HG02973 (cell line): ENCODE measurements at regions not wholly inside any gene's neighbourhood (a gene's known extent, or its start where the extent isn't known, plus 50 kb on each side); places are given as distances from the start of the nearest gene placed in this dataset.
"Not testable (repeated sequence)": the region's sequence is repeated elsewhere in the genome, so short reads cannot be mapped to it uniquely, and the experiment has no call there.

Source experiments
- ATAC-seq: cut with Tn5 transposase; IDR thresholded peaks from one replicate; pipeline ENCODE4 v1.9.1; 2021; ENCODE audit warnings: moderate library complexity; ENCODE audit not compliant: unreplicated experiment

GRCh38 chr11:127993281-127993680 is 594.1 kb downstream of the ETS1 start:
- no peak for ATAC-seq

GRCh38 chr11:127986073-127986472 is 601.3 kb downstream of the ETS1 start:
- ATAC-seq = no peak

- no peak for ATAC-seq
Observed at GRCh38 chr11:127972816-127973215, 614.5 kb downstream of the ETS1 start.

GRCh38 chr11:127971448-127971847 is 615.9 kb downstream of the ETS1 start:
- ATAC-seq = no peak

- ATAC-seq = no peak
Observed at GRCh38 chr11:127966821-127967220, 620.5 kb downstream of the ETS1 start.

- ATAC-seq = no peak
Observed at GRCh38 chr11:127965939-127966668, 621.3 kb downstream of the ETS1 start.

GRCh38 chr11:127962416-127962815 is 624.9 kb downstream of the ETS1 start:
- ATAC-seq = no peak

GRCh38 chr11:127950162-127950561 is 637.2 kb downstream of the ETS1 start:
- ATAC-seq = no peak

- ATAC-seq = no peak
Observed at GRCh38 chr11:127943763-127944162, 643.6 kb downstream of the ETS1 start.

- ATAC-seq = no peak
Observed at GRCh38 chr11:127943152-127943551, 644.2 kb downstream of the ETS1 start.

- ATAC-seq = not testable (repeated sequence)
Observed at GRCh38 chr11:127941554-127941953, 645.8 kb downstream of the ETS1 start.

- ATAC-seq = no peak
Observed at GRCh38 chr11:127939000-127939399, 648.4 kb downstream of the ETS1 start.

- ATAC-seq = no peak
Observed at GRCh38 chr11:127935081-127935480, 652.3 kb downstream of the ETS1 start.

- not testable (repeated sequence) for ATAC-seq
Observed at GRCh38 chr11:127933961-127934360, 653.4 kb downstream of the ETS1 start.

- ATAC-seq = no peak
Observed at GRCh38 chr11:127931803-127932202, 655.6 kb downstream of the ETS1 start.

GRCh38 chr11:127926721-127927120 is 660.6 kb downstream of the ETS1 start:
- ATAC-seq = no peak

GRCh38 chr11:127925475-127925874 is 661.9 kb downstream of the ETS1 start:
- no peak for ATAC-seq

GRCh38 chr11:127919206-127920000 is 668.0 kb downstream of the ETS1 start:
- no peak for ATAC-seq

- ATAC-seq = no peak
Observed at GRCh38 chr11:127902382-127902781, 685.0 kb downstream of the ETS1 start.

GRCh38 chr11:127898422-127899365 is 688.7 kb downstream of the ETS1 start:
- no peak for ATAC-seq

GRCh38 chr11:127895776-127896175 is 691.6 kb downstream of the ETS1 start:
- no peak for ATAC-seq
